ENCODE measurements at regions not wholly inside any gene's neighbourhood (a gene's known extent, or its start where the extent isn't known, plus 50 kb on each side); places are given as distances from the start of the nearest gene placed in this dataset.

DNA sequence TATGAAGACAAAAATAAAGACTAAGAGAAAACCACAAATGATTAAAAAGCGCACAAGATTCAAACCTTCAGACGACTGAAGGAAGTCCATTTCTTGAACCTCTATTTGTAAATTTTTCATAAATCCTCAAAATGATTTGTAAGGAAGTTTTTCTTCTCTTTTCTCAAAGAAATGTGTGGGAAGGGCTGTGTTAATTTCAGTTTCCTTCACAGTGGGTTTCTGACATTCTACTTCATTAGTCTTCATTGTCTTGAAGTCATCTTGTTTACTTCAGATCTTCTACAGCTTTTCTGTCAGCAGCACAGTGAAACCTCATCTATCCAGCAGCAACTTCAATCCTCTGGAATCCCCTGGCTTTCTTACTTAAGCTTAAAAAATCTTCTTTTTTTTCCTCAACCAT lies 87.6 kb upstream of the MYLIP start:
- TF ChIP-seq CTCF (IDR thresholded peaks at IDR 0.05), result no peak
- TF ChIP-seq POLR2A (IDR thresholded peaks at IDR 0.05), result no peak

Measured in breast epithelium (tissue), 3 donors.